GM18519 (cell line): ENCODE measurements at regions not wholly inside any gene's neighbourhood (a gene's known extent, or its start where the extent isn't known, plus 50 kb on each side); places are given as distances from the start of the nearest gene placed in this dataset.
"Not testable (repeated sequence)": the region's sequence is repeated elsewhere in the genome, so short reads cannot be mapped to it uniquely, and the experiment has no call there.

Source experiments
- ATAC-seq: cut with Tn5 transposase; IDR thresholded peaks from one replicate; pipeline ENCODE4 v1.9.1; 2021; ENCODE audit warnings: mild to moderate bottlenecking, moderate library complexity; ENCODE audit not compliant: unreplicated experiment, low FRiP score

DNA sequence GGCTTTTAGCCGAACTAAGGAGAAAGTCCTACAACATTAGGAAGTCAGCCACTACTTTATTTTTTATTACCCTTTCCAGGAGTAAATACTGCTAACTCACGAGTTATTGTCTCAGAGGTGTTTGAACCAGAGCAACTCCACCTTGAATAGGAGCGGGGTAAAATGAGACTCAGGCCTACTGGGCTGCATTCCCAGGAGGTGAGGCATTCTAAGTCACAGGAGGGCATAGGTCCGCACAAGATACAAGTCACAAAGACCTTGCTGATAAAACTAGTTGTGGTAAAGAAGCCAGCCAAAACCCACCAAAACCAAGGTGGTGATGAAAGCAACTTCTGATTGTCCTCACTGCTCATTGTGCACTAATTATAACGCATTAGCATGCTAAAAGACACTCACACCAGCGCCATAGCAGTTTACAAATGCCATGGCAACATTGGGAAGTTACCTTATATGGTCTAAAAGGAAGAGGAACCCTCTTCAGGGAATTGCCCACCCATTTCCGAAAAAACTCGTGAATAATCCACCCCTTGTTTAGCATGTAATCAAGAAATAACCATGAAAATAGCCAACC lies 555.9 kb downstream of the IGSF11 start:
- ATAC-seq: no peak

DNA sequence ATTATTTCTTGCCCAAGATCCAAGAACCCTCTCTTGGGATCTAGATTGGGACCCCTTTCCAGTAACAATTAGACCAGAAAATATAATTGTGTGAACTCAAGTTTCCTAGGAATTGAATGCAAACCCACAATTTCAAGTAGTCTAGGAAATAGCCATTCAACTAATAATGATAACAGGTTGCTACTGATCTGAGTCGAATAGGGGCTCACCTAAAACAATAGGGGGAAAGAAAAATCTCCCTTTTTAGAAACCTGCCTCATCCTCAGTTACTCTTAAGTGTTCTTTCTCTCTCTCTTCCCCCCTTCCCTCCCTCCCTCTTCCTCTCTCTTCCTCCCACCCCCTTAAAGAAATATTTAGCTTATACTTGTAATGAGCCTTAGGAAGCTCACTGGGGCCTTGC lies 555.3 kb downstream of the IGSF11 start:
- no peak for ATAC-seq

DNA sequence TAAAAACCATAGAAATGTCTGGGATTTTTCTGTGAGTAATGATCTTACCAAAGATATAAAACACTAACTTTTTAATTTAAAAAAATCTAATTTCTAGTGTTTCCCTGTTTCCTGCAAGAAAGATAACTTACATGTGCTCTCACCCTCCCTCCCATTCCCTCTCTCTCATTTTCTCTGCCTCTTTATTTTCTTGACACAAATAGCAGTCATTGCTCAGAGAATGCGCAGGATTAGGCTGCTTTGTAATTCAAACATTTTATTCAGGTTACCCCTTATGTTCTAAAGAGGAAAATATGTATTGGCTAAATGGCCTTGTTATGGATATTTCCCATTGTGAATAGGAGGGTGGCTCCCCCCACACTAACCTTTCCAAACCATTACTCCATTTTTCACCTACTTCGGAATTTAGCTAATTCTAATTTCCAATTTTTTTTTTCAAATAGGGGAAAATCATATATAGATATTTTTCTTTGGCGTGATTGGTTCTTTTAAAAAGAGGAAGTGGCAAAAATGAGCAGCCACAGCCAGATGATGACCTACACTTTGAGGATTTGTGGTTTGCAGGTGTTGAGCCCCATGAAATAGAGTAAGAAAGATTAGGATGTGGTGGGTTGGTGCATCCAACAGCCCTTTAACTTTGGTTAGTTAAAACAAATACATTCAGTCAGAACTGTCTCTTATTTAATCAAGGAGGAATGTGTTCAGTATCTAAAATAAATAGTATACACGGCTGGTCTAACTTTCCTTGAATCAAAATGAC lies 554.4 kb downstream of the IGSF11 start:
- no peak for ATAC-seq

DNA sequence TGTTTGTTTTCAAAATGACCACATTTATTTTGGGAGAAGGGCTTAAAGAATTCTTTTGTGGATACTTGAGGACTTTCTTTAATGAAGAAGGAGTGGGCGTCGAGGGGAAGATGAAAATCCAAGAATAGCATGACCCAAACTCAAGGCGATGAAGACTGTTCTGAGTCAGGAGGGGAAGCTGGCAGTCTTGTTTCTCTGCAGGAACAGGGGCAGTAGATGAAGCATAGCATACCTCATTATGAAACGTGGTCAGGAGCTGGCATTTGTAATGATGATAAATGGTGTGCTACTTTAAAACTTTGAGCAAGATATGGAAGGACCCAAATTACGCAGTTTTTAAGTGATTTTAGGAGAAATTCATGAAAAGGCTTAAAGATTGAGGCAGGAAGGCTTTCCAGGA lies 549.0 kb downstream of the IGSF11 start:
- no peak for ATAC-seq

DNA sequence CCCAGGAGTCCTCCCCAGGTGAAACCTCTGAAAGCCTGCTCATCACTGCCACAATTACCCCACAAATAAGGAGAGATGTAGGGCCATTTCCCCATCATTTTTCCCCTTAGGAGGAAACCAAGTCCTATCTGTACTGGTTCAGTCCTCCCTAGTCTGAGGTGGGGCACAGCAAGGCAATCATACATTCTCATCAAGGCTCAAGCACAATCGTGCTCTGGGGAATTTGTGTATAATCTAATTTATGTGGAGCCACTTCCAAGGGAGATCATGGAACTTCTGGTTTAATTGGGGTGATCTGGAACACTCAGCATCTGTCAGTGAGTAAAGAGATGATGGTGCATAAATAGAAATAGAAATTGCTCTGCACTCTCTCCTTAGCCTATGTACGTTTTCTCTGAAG lies 546.9 kb downstream of the IGSF11 start:
- ATAC-seq: no peak

DNA sequence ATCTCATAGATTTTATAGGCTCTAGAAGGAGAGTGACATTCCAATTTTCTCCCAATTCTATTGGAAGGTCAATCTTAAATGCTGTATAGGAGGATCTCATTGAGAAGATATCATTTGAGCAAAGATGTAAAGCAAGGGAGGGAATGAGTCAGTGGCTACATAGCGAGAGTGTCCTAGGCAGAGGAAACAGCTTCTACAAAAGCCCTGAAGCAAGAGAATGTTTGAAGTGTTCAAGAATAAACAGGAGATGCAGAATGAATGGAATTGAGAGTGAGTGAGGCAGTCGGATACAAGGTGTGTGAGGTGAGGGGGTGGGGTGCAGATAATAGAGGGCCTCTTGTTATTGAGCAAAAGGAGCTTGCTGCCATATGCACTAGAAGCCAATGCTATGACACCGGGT lies 545.9 kb downstream of the IGSF11 start:
- ATAC-seq: no peak

DNA sequence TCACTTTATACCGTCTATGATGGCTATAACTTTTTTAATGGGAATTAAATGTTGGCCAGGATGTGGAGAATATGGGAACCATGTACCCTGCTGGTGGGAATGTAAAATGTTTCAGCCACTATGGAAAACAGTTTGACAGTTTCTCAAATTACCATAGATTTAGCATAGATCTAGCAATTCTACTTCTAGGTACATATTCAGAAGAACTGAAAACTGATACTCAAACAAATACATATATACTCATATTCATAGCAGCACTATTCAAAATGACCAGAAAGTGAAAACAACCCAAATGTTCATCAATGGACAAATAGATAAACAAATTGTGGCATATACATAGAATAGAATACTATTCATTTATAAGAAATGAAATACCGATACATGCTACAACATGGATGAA lies 539.4 kb downstream of the IGSF11 start:
- ATAC-seq: peak; percentile 54

DNA sequence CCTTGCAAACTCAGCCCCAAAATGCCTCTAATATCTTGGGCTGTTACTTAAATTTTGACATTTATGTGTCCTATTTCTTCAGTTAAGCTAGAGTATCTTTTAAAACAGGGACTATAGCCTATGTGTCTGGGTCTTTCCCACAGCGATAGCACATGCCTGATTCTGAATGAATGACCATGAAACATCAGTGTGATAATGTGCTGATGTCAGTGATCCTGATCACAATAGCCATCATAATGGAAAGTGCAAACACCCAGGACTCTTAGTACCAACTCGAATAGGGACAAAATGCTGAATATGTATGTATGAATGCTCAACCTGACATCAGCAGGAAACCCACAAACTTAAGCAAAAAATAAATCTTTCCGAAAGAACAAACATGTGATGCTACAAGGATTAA lies 537.4 kb downstream of the IGSF11 start:
- no peak for ATAC-seq

DNA sequence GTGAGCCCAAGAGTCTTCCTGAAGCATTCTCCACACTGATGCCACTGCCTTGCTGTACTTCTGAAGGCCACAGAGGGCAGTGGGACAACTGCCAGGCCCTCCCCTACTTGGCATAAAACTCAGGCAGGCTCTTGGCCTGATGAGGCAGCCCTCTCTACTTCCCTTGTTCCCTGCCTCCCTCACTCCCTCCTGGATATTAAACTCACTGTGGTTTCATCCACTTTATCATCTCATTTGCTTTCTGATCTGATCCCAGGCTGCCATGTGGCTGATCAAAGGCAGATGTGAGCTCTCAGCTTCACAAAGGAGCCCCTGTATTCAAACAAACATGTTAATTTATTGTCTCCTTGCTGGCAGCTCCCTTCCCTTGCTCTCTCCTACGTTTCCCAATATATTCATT lies 533.5 kb downstream of the IGSF11 start:
- ATAC-seq: no peak

DNA sequence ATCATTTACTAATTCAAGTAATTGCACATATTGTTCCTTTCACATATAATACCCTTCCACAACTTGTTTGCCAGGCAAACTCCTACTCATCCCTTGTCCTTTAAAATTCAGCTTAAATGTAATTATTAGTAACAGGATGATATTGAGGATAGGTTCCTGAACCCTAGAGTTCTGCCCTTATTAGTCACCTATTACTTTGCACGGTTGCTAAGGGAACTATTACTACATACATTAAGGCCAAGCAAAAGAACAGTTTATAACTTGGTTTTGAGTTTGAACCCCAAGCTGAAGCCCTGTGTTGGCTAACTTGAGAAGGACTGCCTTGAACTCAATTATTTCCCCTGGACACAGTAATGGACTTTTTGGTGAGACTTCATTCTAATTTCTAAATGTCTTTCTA lies 529.7 kb downstream of the IGSF11 start:
- ATAC-seq: no peak

DNA sequence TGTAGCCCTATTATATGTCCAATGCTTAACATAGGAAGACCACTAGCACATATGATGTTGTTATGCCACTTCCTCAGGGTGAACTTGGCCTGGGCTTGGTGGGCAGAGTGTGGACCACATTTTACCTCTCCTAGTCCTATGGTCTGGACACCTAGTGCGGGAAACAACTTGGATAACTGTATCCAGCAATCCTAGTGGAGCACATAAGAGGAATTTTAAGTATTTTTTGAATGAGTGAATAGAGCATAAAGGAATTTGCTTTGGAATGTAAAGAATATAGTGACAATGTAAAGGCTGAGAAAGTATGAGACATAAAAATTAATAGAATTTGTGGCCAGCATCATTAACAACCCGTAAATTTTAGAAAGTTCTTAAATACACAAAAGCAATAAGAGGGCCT lies 528.9 kb downstream of the IGSF11 start:
- ATAC-seq: no peak

DNA sequence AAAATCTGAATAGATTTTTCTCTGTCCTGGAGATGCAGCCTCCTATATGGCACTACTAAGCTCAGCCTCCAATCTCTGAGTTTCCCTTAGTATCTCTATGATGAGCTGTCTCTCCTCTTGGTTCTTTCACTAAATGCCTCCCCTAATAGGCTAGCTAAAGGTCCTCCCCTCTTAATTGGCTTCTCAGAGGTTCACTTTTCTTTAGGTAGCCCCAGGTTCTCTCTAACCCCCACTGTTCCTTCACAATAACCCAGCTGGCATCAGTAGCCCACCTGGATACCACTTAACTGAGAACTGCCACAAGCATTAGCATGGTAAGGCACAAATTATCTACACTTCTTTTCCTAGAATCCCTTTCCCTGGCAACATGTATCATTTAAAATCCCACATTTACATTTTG lies 523.2 kb downstream of the IGSF11 start:
- no peak for ATAC-seq

DNA sequence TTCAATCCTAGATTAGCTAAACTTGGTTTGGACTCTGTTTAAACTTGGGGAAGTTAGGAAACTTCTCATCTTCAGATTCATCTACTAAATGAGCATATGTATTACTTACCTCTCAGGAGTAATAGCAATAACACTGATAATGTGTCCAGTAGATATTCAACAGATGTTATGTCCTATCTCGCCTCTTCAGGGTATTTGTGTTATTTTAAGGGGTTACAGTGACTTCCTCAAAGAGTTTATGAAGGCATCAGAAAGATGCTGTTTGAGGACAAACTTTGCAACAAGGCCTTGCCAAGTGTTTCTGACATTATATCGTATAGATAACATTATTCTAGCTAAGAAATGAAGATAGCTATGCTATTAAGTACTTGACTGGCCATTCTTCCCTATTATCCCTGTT lies 522.3 kb downstream of the IGSF11 start:
- no peak for ATAC-seq

DNA sequence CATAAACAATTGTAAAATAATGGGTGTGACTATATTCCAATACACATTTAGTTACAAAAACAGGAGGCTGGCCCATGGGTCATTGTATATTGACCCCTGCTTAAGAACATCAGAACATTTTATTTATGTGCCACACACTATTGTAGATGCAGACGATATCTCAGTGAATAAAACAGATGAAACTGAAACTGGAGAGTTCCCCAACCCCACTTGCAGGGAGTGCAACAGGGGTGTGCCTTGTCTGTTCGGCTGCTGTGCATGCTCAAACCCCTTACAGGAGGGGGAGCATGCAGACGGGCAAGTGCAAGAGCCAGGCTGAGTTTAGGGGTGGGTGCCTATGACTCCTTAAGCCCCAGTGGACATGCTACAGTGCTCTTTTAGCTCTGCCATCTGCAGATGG lies 509.6 kb downstream of the IGSF11 start:
- no peak for ATAC-seq

DNA sequence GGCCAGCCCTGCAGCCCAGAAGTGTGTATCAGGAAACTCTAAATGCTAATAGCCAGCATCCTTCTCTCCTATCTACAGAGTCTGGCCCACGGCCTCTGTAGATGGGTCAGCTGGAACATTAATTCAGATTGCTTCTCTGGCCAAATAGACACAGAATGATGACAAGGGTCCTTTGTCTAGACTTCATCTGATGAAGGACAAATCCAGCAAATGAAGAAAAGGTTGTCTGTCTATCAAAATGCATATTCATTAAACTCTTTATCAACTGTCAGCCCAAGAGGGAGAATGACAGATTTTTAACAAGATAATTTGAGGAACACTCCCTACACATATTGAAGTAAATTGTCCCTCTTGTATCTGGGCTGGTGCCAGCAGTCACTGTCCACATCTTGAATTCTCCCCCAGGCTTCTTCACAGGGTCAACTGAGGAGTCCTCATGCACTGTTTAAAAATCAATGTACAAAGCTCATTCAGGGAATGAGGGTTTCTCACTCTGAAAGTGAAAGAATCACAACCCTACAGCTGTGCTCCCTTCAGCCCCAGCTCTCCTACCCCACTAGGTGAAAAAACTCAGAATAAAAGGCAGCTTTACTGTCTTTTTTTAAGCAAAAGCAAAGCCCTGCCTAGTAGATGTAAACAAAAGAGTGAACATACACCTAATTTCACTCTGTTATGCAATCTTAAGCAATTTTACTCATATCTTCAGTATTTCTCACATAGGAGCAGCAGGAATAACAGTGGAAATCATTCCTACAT lies 507.7 kb downstream of the IGSF11 start:
- ATAC-seq: peak; percentile 80

DNA sequence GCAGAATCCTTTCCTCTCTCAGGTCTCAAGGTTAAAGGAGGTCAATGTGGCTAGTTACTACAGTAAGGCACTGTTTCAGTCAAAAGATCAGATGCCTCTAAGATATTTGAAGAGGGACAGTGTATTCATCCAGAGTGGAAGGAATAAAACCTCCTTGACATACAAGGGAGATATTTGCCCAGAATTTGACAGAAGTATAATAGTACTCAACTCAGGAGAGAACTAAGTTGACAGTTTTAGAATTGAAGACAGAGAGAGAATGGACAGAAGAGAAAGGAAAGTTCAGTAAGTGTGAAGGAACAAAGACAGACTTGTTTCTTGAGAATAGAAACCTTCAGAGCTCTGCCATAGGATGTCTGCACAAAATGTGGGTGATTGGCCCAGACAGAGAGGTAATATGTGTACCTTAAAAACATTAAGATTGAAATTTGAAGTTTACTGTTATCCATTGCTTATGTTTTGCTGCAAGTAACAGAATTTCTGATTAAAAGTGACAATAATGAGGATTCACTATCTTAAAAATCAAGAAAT lies 507.1 kb downstream of the IGSF11 start:
- ATAC-seq: no peak

DNA sequence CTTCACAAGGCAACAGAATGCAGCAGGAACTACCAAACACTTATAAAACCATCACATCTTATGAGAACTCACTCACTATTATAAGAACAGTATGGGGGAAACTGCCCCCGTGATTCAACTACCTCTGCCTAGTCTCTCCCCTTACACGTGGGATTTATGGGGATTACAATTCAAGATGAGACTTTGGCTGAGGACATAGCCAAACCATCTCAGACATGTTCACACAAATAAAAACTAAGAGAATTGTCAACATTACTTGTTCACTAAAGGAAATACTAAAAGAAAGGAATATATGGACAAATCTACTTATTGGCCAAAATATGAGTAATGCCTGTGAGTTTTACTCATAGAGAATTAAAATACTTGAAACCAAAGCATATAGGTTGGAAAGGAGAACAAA lies 505.1 kb downstream of the IGSF11 start:
- no peak for ATAC-seq

DNA sequence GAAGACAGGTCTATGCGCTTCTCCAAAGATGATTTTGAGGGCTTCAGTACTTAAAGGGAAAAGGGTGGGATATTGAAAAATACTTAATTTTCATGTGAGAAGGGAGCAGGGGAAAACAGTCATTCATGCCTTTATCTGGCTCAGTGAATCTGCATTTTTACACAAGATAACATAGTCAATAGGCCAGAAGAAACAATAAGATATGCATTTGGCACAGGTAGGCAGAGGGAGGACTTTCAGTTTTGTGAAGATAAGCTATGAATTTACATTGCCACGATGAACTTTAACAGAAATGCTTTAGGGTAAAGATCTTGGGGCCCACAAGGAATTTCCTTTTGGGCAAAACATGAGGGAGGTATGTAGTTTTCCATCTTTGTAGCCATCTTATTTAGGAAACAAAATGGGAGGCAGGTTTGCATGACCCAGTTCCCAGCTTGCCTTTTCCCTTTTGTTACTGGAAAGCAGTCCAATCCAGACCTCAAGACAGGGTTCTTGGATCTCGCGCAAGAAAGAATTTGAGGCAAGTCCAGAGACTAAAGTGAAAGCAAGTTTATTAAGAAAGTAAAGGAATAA lies 504.2 kb downstream of the IGSF11 start:
- no peak for ATAC-seq

DNA sequence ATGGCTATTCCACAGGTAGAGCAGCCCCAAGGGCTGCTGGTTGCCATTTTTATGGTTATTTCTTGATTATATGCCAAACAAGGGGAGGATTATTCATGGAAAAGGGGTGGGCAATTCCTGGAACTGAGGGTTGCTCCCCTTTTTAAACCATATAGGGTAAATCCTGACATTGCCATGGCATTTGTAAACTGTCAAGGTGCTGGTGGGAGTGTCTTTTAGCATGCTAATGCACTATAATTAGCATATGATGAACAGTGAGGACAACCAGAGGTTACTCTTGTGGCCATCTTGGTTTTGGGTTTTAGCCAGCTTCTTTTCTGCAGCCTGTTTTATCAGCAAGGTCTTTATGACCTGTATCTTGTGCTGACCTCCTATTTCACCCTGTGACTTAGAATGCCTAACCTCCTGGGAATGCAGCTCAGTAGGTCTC lies 503.7 kb downstream of the IGSF11 start:
- ATAC-seq: not testable (repeated sequence)

DNA sequence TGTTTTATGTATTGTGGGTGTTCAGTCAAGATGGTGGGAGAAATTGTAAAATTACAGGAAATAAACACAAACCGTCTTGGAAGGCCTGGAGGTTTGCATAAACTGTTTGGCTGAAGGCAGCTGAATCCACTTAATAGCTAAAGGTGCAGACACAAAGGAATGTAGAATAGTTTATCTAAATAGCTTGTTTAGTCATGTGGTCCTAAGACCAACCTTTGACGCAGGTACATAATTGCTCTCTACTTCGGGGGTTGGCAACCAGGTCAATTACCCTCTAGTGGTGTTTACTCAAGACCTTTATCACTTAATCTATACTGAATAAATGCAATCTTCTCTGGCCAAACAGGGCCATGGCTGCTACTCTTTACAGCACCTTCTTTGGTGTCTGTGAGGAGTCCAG lies 502.8 kb downstream of the IGSF11 start:
- ATAC-seq: no peak

DNA sequence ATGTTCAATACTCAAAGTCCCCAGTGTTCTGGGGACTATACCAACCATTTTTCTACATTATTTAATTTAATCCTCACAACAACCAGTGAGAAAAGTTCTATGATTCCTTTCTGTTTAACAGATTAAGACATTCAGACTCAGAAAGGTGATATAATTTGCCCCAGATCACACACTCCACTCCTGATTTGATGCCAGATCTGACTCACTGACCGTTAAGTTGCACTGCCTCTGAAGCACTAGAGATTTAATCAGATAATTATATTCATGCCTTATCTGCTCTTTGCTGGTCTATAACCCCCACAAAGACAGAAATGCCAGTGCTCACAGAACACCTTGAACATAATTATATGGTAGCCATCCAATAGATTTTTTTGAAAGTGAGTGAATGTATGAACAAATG lies 501.0 kb downstream of the IGSF11 start:
- no peak for ATAC-seq
